Kidney epithelial cell (primary cell): ENCODE measurements at regions not wholly inside any gene's neighbourhood (a gene's known extent, or its start where the extent isn't known, plus 50 kb on each side); places are given as distances from the start of the nearest gene placed in this dataset.
"Not testable (repeated sequence)": the region's sequence is repeated elsewhere in the genome, so short reads cannot be mapped to it uniquely, and the experiment has no call there.

Experiments used
- DNase-seq: peaks from one replicate; pipeline ENCODE4 v3.0.0-alpha.2; 2010; ENCODE audit warnings: low read depth
- H3K27me3 ChIP-seq: 2 replicates; pipeline ENCODE4 v1.6.0; 2011; ENCODE audit warnings: low read length; ENCODE audit not compliant: control insufficient read depth, insufficient read depth
- H3K36me3 ChIP-seq: 2 replicates; pipeline ENCODE4 v1.5.1; 2011; ENCODE audit warnings: low read length; ENCODE audit not compliant: control insufficient read depth, insufficient read depth
- H3K4me3 ChIP-seq: 2 replicates; pipeline ENCODE4 v1.5.1; 2011; ENCODE audit warnings: low read depth, mild to moderate bottlenecking, control low read depth, low read length
- CTCF ChIP-seq: IDR thresholded peaks from 2 replicates; pipeline ENCODE4 v1.5.1; 2011; ENCODE audit warnings: mild to moderate bottlenecking, moderate library complexity, low read length, control low read depth, inconsistent platforms; ENCODE audit not compliant: insufficient read depth, poor library complexity, severe bottlenecking

GRCh38 chr13:50174630-50175029 lies 159.4 kb downstream of the KCNRG start:
- no peak for DNase-seq
- TF ChIP-seq CTCF, result no peak
- H3K4me3 ChIP-seq, result no peak overlapping the region
- no peaks in the 10 kb centered on the region for H3K27me3 ChIP-seq
- H3K36me3 ChIP-seq, result no peaks in the 10 kb centered on the region

- Histone ChIP-seq H3K4me3 (no peak overlapping the region), H3K27me3 (no peaks in the 10 kb centered on the region), H3K36me3 (no peaks in the 10 kb centered on the region)
- no peak for TF ChIP-seq CTCF
- DNase-seq, result no peak
Measured at GRCh38 chr13:50179977-50180376, 164.7 kb downstream of the KCNRG start.

GRCh38 chr13:50185769-50186763 lies 170.8 kb downstream of the KCNRG start:
- H3K36me3 ChIP-seq, DNase-seq, H3K27me3 ChIP-seq, H3K4me3 ChIP-seq: not testable (repeated sequence)

- H3K27me3 ChIP-seq, result no peaks in the 10 kb centered on the region
- no peak for DNase-seq
- no peaks in the 10 kb centered on the region for H3K36me3 ChIP-seq
- H3K4me3 ChIP-seq, result no peak overlapping the region
- no peak for TF ChIP-seq CTCF
Measured at GRCh38 chr13:50187352-50188029, 172.2 kb downstream of the KCNRG start.

GRCh38 chr13:50188696-50189095 lies 173.5 kb downstream of the KCNRG start:
- Histone ChIP-seq H3K36me3 (no peaks in the 10 kb centered on the region), H3K27me3 (no peaks in the 10 kb centered on the region), H3K4me3 (no peak overlapping the region)
- TF ChIP-seq CTCF, result no peak
- no peak for DNase-seq

- no peak for TF ChIP-seq CTCF
- Histone ChIP-seq H3K36me3 (no peaks in the 10 kb centered on the region), H3K27me3 (no peaks in the 10 kb centered on the region), H3K4me3 (no peak overlapping the region)
- no peak for DNase-seq
Measured at GRCh38 chr13:50189450-50189849, 174.2 kb downstream of the KCNRG start.
